ENCODE measurements at regions not wholly inside any gene's neighbourhood (a gene's known extent, or its start where the extent isn't known, plus 50 kb on each side); places are given as distances from the start of the nearest gene placed in this dataset.

DNA sequence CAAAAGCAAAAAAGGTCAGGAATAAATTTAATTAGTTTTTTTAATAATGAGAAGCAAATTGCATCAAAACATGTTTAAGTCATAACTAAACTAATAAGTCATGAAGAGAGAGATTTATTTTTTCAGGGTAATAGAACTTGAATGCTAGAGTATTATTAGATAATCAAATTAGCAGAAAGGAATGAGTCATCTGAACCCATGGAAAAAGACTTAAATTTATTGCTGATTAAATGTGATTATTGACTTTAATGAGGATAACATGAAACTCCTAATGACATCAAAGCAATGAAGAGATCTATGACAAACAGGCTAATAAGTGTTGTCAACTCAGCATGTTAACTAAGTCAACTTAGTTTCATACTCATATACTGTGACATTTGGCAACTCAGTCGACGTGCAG, 264.2 kb downstream of the USP25 start:
- ATAC-seq (no peak), DNase-seq (no peak)
- no peak overlapping the region for H3K4me3 ChIP-seq
- in situ Hi-C loops (cut with MboI; ENCODE audit: low sequenced_read_pairs in 4 of 4) = no loop called here
- no peaks in the 10 kb centered on the region for H3K9me3 ChIP-seq
- no peak overlapping the region for H3K27ac ChIP-seq
- no peaks in the 10 kb centered on the region for H3K4me1 ChIP-seq
- H3K27me3 ChIP-seq = no peaks in the 10 kb centered on the region
- intact Hi-C loops (cut with DNase I; ENCODE audit: low total_unique reads) = no loop called here
- H3K36me3 ChIP-seq = no peaks in the 10 kb centered on the region
- TF ChIP-seq, protein P1, sequence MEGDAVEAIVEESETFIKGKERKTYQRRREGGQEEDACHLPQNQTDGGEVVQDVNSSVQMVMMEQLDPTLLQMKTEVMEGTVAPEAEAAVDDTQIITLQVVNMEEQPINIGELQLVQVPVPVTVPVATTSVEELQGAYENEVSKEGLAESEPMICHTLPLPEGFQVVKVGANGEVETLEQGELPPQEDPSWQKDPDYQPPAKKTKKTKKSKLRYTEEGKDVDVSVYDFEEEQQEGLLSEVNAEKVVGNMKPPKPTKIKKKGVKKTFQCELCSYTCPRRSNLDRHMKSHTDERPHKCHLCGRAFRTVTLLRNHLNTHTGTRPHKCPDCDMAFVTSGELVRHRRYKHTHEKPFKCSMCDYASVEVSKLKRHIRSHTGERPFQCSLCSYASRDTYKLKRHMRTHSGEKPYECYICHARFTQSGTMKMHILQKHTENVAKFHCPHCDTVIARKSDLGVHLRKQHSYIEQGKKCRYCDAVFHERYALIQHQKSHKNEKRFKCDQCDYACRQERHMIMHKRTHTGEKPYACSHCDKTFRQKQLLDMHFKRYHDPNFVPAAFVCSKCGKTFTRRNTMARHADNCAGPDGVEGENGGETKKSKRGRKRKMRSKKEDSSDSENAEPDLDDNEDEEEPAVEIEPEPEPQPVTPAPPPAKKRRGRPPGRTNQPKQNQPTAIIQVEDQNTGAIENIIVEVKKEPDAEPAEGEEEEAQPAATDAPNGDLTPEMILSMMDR (IDR thresholded peaks at IDR 0.05 in 4 of 5, conservative IDR thresholded peaks at IDR 0.05 in 1 of 5) = no peak
- no peak for TF ChIP-seq POLR2A (IDR thresholded peaks at IDR 0.05)

DNA sequence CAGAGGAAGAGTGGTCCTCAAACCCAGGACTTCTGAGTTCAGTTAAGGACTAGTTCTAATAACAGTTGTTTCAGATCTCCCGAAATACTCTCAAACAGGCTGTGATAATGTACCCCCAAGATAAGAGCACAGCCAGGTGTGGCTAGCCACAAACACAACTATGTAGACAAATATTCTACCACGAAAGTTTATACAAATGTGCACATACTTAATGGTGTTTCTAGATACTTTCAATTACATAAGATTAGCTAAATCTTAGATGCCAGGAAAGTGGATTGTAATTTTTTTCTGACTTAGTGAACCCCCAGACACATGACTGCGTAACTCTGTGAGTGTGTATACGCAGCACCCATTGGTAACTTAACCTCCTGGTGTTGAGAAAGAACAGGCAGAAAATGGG, 270.0 kb downstream of the USP25 start:
- Histone ChIP-seq H3K36me3 (no peaks in the 10 kb centered on the region), H3K9me3 (no peaks in the 10 kb centered on the region), H3K4me1 (no peaks in the 10 kb centered on the region), H3K27me3 (no peaks in the 10 kb centered on the region), H3K27ac (no peak overlapping the region), H3K4me3 (no peak overlapping the region)
- DNase-seq (no peak), ATAC-seq (no peak)
- intact Hi-C loops (cut with DNase I; ENCODE audit: low total_unique reads) = no loop called here
- TF ChIP-seq, protein P1 (IDR thresholded peaks at IDR 0.05 in 4 of 5, conservative IDR thresholded peaks at IDR 0.05 in 1 of 5) = no peak
- in situ Hi-C loops (cut with MboI; ENCODE audit: low sequenced_read_pairs in 4 of 4) = no loop called here

DNA sequence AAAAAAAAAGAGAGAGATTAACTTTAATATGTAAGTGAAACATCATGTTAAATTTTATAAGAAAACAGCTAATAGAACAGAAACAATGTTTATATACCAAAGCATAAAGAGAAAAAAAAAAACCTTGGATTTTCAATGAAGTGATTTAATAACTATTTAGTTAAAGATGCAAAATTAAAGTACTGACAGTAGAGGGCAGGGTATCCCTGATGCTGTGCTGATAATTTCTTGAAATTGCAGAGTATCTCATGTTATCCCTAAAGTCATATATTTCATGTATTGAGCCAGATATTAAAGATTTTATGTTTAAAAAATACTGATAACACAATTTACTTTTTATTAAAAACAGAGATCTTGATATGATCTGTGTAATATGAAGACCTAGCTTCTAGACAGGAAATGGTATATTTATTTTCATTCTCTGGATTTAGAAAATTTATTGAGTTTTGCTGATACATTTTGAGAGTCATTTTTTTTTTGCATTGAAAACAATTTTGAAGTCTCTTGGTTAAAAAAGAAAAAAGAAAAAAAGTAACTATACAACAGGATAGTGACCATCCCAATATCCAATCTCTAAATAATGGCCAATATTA, 273.2 kb downstream of the USP25 start:
- in situ Hi-C loops (cut with MboI; ENCODE audit: low sequenced_read_pairs in 4 of 4) (no loop called here), intact Hi-C loops (cut with DNase I; ENCODE audit: low total_unique reads) (no loop called here)
- H3K4me3 ChIP-seq = no peak overlapping the region
- no peak for TF ChIP-seq POLR2A (IDR thresholded peaks at IDR 0.05)
- TF ChIP-seq, protein P1 (IDR thresholded peaks at IDR 0.05 in 4 of 5, conservative IDR thresholded peaks at IDR 0.05 in 1 of 5) = no peak
- no peaks in the 10 kb centered on the region for H3K36me3 ChIP-seq
- no peaks in the 10 kb centered on the region for H3K9me3 ChIP-seq
- H3K4me1 ChIP-seq = no peaks in the 10 kb centered on the region
- H3K27ac ChIP-seq = no peak overlapping the region
- H3K27me3 ChIP-seq = no peaks in the 10 kb centered on the region
- ATAC-seq (no peak), DNase-seq (no peak)

DNA sequence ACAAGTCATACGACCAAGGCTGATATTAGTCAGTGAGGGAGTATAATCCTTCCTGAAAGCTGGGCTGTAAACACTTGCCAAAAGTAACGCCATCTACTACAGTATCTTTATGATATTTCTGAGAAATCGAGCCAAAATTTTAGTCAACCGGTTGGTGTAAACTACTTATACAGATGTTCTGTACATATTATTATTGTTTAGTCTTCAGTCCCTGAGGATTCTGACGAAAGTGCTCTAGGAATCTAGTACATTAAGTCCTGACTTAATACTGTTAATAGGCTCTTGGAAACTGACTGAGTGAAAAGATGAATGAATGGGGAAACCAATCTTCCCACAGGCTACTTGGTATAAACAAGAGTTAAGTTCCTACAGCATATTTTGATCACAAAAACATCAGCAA, 274.3 kb downstream of the USP25 start:
- in situ Hi-C loops (cut with MboI; ENCODE audit: low sequenced_read_pairs in 4 of 4) (no loop called here), intact Hi-C loops (cut with DNase I; ENCODE audit: low total_unique reads) (no loop called here)
- ATAC-seq = no peak
- no peaks in the 10 kb centered on the region for H3K4me1 ChIP-seq
- H3K27me3 ChIP-seq = no peaks in the 10 kb centered on the region
- no peak overlapping the region for H3K4me3 ChIP-seq
- no peak for DNase-seq
- H3K9me3 ChIP-seq = no peaks in the 10 kb centered on the region
- no peak overlapping the region for H3K27ac ChIP-seq
- no peaks in the 10 kb centered on the region for H3K36me3 ChIP-seq
- TF ChIP-seq, protein P1 (IDR thresholded peaks at IDR 0.05 in 4 of 5, conservative IDR thresholded peaks at IDR 0.05 in 1 of 5) = no peak
- no peak for TF ChIP-seq POLR2A (IDR thresholded peaks at IDR 0.05)

DNA sequence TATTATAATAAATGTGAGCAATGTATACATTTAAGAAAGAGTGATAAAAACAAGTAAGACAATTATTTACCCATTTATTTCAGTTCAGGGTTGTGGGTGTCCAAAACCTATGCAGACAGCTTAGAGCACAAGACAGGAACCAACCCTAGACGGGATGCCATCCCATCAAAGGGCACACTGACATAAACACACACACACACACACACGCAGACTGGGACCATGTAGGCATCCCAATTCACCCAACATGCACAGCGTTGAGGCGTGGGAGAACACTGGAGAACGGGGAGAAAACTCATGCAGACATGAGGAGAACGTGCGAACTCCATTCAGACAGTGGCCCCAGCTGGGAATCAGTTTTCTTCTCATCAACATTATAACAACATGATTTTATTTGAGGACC, 274.7 kb downstream of the USP25 start:
- no peak overlapping the region for H3K4me3 ChIP-seq

More for the DNA sequence above, 274.7 kb downstream of the USP25 start:
- DNase-seq (no peak), ATAC-seq (no peak)
- no peak for TF ChIP-seq POLR2A (IDR thresholded peaks at IDR 0.05)
- H3K27ac ChIP-seq = no peak overlapping the region
- H3K27me3 ChIP-seq = no peaks in the 10 kb centered on the region
- in situ Hi-C loops (cut with MboI; ENCODE audit: low sequenced_read_pairs in 4 of 4) (no loop called here), intact Hi-C loops (cut with DNase I; ENCODE audit: low total_unique reads) (no loop called here)
- no peaks in the 10 kb centered on the region for H3K9me3 ChIP-seq
- no peaks in the 10 kb centered on the region for H3K4me1 ChIP-seq
- no peaks in the 10 kb centered on the region for H3K36me3 ChIP-seq

Data from gastrocnemius medialis (tissue), 4 donors.